GM10266 (cell line): ENCODE measurements at regions not wholly inside any gene's neighbourhood (a gene's known extent, or its start where the extent isn't known, plus 50 kb on each side); places are given as distances from the start of the nearest gene placed in this dataset.

ENCODE experiments used
- DNase-seq: peaks from one replicate; pipeline ENCODE4 v3.0.0; 2012; ENCODE audit errors: extremely low spot score
- TF ChIP-seq, protein P1 (sequence below): IDR thresholded peaks from 2 replicates; pipeline ENCODE4 v1.5.1; 2012; ENCODE audit warnings: mild to moderate bottlenecking, low read depth; ENCODE audit not compliant: control insufficient read depth, insufficient read depth; ENCODE audit errors: missing control alignments

DNA sequence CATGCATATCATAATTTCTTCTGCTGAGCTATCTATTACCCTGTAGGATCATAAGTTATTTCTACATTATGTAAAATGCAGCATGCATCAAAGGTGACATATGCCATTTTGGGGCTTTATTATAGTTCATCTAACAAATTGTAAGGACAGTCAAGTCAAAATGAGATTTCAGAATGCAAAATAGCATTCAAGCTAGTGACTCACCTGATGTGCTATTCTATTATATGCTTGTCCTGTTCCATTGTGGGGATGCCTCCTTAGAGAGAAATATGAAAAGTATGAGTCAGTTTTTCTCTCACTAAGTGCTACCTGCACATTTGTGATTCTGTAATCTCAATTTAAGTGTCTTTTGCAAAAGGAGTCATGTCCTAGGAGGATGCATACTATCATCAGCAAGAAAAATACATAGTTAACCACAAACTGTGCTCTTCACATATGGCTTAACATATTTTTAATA lies 647.0 kb upstream of the PCDH10 start:
- DNase-seq = no peak
- TF ChIP-seq, protein P1, sequence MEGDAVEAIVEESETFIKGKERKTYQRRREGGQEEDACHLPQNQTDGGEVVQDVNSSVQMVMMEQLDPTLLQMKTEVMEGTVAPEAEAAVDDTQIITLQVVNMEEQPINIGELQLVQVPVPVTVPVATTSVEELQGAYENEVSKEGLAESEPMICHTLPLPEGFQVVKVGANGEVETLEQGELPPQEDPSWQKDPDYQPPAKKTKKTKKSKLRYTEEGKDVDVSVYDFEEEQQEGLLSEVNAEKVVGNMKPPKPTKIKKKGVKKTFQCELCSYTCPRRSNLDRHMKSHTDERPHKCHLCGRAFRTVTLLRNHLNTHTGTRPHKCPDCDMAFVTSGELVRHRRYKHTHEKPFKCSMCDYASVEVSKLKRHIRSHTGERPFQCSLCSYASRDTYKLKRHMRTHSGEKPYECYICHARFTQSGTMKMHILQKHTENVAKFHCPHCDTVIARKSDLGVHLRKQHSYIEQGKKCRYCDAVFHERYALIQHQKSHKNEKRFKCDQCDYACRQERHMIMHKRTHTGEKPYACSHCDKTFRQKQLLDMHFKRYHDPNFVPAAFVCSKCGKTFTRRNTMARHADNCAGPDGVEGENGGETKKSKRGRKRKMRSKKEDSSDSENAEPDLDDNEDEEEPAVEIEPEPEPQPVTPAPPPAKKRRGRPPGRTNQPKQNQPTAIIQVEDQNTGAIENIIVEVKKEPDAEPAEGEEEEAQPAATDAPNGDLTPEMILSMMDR = no peak

DNA sequence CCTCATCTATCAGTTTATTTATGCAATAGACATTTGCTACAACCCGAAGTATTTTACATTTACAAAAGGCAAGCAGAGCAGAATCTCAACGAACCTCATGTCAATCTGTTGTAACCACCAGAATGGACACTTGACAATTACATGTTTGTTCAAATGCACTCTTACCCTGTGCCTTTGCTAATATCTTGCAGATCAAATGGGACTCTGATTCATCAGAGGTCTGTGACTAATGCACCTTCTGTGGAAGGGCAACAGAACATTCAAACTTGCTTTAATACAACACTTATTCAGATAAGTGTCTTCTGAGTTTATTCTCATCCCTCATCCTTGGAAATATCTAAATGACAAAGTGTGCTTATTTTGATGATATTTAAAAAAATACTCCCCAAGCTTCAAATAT lies 644.7 kb upstream of the PCDH10 start:
- TF ChIP-seq, protein P1 = no peak
- no peak for DNase-seq

DNA sequence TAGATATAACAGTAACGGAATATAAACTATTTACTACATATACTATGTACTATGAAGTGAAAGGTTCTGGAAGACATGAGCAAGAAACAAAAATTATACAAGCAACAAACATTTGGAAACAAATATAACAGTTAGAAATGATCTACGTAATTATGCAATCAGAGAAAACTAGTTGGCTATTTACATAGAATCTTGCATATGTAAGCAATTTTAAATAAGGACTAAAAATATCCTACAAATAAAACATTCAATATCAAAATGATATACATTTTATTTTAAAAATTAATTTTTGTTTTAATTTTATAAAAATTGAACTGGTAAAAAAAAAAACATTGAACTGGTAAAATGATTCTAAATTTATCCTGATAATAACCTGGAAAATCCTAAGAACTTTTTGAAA lies 642.5 kb upstream of the PCDH10 start:
- TF ChIP-seq, protein P1 = no peak

DNA sequence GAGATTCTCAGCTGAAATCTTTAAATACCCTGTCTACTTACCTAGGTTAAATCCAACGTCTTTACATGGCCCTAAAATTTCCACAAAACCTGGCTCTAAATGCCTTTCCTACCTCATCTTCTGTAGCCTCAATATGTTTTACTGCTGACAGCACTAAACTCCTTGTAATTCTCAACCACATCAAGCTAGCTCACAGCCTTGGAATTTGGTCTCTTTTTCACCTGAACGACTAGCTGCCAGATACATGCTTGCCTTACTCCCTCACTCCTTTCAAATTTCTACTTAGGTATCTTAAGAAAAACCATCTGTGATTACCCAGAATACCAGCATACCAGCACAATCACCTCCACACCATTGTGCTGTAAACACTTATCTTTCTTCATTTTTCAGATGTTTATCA lies 635.6 kb upstream of the PCDH10 start:
- DNase-seq = no peak
- TF ChIP-seq, protein P1 = no peak

More for the DNA sequence above, 642.5 kb upstream of the PCDH10 start:
- DNase-seq = no peak

DNA sequence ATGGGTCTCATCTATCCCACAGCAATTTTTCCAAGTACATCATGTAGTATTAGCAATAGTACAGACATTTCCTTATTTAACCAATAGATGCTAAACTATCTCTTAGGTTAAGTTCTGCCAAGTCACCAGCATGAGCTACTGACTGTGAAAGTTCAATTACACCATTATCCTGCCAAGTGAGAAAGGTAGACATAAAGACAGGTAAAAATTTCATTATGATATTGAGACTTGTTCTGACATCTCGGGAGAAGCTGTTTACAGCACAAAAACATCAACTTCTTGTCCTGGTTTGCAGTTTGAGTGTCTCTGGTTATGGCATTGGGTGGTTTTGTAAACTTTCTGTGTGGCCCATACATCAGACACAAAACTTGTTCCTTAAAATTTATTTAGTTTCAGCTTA lies 622.4 kb upstream of the PCDH10 start:
- DNase-seq = no peak
- TF ChIP-seq, protein P1 = no peak

DNA sequence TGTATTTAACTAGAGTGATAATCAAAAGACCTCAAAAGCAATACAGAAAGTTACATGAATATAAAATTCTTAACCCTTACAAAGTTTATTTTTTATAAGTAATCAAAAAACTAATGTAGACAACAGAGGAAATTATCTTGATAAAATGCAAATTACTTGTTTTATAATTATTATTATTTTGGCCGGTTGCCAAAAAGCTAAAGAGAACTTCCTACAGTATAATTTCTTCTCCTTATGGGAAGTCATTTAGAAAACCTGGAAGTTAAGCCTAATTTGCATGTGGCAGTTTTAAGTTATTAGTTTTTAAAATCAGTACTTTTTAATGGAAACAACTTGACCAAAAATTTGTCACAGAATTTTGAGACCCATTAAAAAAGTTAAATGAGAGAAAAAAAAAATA lies 621.3 kb upstream of the PCDH10 start:
- DNase-seq = no peak
- TF ChIP-seq, protein P1 = no peak

DNA sequence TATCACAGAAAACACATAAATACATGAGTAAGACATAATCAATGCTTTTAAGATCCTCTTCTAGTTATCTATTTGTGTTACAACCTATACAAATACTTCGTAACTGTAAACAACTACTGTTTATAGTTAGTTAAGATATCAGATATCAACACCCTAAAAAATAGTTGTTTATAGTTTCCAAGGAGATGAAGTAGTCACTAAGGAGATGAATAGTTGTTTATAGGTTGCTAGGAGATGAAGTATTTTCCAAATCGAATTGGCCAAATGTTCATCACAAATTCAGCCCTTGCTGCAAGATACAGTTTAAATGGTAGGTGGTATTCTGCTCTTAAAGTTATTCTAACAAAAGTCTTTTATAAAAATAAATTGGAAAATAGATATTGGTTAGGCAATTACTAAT lies 618.2 kb upstream of the PCDH10 start:
- no peak for DNase-seq

More for the DNA sequence above, 618.2 kb upstream of the PCDH10 start:
- TF ChIP-seq, protein P1 = no peak
